NCI-H524 treated with DMSO at 0.1 percent for 48 hours (cell line): ENCODE measurements at regions not wholly inside any gene's neighbourhood (a gene's known extent, or its start where the extent isn't known, plus 50 kb on each side); places are given as distances from the start of the nearest gene placed in this dataset.
"Not testable (repeated sequence)": the region's sequence is repeated elsewhere in the genome, so short reads cannot be mapped to it uniquely, and the experiment has no call there.

Source experiments
- DNase-seq: peaks from one replicate; lab custom pipeline; 2025; lab: John Stamatoyannopoulos, UW

DNA sequence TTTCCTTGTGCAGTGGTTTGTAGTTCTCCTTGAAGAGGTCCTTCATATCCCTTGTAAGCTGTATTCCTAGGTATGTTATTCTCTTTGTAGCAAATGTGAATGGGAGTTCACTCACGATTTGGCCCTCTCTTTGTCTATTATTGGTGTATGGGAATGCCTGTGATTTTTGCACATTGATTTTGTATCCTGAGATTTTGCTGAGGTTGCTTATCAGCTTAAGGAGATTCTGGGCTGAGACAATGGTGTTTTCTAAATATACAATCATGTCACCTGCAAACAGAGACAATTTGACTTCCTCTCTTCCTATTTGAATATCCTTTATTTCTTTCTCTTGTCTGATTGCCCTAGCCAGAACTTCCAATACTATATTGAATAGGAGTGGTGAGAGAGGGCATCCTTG is 90.1 kb upstream of the ZBED5 start:
- DNase-seq: not testable (repeated sequence)

DNA sequence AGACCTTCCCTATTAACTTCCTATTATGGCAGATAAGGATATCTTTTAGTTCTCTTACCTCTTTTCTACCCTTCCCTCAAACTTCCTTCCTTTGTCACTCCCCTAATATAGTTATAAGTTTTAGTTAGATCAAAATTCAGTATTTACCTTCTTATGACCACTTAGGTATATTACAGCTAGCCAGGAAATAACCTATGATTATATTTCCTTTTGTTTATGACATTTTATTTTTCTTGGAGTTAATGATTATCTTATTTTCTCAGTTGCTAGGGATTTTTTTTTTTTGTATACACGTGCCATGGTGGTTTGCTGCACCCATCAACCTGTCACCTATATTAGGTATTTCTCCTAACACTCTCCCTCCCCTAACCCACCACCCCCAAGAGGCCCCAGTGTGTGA is 88.2 kb upstream of the ZBED5 start:
- no peak for DNase-seq

DNA sequence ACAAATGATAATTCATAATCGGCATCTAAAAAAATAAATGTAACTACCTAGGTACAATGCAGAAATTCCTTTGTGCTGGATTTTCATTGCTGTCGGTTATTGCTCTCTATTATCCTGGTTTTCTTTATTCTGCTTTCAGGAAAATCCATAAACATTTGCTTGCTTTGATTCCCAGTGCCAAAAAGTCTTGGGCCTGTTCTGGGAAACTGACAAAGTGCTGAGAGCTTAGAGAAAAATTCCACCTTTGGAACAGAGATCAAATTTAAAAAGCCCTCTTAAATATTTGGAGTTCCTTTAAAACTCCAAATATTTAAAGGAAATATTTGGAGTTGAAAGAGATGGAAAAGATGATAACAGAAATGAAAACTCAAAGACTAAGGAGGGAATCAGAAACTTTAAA is 87.3 kb upstream of the ZBED5 start:
- no peak for DNase-seq

DNA sequence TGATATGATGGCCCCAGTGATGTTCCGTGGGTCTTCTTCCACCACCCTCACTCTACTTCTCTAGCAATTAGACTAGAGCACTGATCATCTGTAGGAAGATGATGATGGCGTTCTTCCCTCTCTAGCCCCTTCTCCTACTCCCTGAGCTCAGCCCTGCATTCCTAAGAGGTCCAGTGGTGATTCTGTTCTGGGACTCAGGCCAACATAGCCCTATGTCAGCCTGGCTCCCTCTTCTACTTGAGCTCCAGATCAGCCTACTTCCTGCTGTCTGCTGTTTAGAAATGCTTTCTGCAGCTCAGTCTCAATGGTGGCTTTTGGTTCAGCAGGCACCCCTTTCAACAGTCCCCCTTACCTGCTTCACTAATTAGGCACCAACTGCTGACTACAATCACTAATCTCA is 86.1 kb upstream of the ZBED5 start:
- DNase-seq: peak; percentile 92

DNA sequence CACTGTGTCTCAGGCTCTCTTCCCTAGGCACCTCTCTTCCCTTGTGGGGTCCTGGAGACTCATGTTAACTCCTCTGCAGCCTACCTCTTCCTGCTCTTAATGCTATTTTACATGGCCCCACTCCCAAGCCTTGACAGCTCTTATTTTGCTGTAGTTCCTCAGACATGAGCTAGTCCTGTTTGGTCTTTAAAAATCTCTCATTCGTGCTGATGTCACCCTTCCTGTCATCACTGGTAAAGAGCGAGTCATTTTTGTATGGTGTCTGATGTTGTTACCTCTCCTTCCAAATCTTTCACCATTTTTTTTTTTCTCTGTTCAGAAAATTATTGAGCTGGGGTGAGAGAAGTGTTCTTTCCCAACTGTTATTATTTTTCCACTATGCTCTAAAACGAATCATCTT is 84.8 kb upstream of the ZBED5 start:
- no peak for DNase-seq

DNA sequence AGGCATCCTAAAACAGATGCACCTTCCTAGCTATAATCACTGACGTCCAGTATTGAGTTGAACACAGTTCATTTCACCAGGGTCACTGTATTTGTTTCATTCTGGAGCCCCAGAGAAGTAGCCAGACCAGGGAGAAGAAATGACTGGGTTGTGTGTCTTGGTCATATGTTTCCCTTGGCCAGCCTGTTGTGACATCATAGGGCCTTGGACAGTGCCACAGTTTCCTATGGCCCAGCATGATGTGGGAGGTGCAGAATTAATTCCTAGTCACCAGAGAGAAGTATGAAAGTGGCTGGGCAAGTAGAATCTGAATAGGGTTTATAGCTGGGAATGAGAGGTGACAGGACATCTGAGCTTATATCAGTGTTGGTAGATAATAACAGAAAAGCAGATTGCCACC is 84.0 kb upstream of the ZBED5 start:
- no peak for DNase-seq

DNA sequence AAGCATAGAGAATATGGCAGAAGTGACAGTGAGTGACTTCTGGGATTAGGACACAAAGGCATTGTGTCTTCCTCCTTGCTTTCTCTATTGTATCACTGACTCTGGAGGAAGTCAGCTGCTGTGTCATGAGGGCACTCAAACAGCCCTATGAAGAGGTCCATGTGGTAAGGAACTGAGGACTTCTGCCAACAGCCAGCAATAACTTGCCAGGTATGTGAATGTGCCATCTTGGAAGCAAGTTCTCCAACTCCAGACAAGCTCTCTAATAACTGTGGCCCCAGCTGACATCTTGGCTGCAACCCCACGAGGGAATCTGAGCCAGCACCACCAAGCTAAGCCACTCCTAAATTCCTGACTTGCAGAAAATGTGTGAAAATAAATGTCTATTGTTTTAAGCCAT is 83.6 kb upstream of the ZBED5 start:
- DNase-seq: no peak

DNA sequence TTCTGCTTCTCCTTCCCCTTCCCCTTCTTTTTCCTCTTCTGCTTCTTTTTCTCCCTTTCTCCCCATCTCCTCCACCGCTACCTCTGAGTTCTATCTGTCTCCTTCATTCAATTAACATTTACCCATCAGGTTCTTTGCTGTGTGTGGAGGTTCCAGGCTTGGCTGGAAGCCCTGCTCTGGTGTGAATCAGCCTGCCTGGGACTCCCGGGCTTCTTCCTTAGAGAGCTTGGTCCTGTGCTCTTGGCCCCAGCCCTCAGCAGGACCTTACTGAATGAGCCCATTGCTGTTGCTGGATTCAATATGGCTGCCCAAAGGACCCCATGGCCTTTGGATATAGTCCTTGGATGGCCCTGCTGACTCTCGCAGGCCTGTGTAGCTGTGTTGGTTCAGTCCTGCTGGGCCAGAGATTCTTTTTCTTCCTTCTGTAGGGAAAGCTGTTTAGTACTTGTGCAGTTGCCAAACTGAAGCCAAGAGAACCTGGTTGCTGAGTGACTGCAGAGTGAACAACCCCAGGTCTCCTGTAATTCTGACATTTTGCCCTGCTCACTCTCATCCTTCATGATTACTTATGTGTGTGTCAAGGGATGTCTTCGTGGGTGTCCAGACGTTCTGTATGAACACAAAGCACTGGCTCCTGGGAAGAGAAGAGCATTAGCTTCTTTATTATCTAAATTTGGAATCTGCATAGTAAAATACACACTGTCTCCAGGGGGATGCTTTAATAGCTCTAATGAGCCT is 81.0 kb upstream of the ZBED5 start:
- DNase-seq: no peak

DNA sequence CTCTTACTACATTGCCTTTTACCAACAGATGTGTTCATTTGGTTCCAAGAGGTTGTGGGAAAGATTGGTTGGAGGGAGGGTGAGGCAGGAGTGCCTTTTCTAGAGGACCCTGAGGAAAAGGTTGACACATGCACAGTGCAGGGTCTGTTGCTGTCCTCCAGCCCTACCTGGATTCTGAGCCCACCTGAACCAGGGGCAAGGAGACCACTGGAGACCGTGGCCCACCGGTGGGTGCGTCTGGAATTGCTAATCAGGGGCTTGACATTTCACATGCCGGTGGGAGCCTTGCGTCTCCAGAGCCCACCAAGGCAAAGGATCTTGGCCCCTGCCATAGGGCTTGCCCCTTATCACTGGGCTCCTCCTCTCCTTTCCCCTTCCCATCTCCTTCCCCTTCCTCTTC is 80.4 kb upstream of the ZBED5 start:
- no peak for DNase-seq

DNA sequence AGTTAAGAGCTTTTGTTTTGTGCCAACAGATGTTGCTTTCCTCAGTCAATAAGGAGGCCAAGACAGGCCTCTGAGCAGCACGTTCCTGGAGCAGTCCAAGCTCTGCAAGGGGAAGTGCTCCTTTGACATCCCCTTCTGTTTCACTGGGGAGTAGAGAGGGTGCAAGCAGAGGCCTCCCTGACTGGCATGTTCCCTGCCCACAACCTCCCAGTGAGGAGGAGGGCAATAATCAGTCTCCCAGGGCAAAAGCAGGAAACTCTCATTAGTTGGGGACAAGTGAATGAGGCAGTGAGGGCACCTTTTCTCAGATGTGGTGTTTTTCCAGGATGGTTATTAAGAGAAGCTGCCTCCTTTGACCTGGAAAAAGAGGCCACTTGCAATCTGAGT is 79.5 kb upstream of the ZBED5 start:
- DNase-seq: no peak

DNA sequence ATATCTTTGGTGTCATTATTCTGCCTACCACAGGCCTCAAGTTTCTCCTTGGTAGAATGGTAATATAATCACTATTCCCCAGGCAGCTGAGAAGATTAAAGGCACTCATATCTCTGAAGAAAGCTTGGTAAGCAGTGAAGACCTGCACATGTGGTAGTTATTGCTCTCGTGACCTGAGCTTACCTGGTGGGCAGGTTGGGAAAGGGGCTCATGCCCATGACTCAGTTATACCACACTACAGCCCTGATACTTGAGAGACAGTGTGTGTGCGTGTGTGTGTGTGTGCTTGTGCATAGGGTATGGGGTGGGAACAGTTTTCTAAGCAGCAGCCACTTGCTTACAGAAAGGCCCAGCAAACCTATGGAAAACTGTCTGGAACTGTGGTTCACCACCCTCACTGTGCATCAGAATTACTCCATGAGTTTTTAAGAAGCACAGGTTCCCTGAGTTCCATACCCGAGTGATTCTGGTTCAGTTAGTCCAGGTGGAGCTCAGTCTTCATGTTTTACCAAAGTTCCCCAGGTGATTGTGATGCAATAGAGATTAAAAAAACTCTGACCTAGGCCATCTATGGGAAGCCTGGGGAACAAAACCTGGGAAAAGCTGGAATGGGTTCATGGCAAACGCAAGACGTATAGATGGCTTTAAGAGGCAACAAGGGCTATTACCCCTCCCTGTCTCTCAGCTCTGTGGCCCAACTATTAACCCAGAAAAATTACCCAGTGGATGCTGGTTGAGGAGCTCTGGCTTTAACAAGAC is 79.0 kb upstream of the ZBED5 start:
- peak; percentile 44 for DNase-seq

DNA sequence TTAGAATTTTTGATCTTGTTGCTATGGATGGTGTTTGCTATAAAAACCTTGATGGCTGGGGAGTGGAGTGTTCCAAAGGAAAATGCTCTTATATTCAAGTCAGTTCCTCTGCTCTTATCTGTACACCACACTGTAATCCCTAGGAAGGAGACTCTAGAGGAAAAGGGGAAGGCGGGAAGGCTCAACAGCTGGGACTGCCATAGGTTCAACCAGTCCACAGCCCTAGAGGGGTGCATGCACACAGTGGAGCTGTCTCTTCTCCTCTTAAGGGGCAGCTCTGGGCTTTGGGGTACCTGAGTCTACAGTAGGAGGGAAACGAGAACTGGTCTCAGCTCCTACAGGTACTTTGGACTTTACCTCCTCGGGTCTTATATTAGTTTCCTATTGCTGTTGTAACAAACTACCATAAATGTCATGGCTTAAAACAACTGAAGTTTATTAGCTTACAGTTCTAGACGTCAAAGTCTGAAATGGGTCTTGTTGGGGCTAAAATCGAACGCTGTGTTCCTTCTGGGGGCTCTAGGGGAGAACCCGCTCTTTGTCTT is 77.2 kb upstream of the ZBED5 start:
- DNase-seq: no peak

DNA sequence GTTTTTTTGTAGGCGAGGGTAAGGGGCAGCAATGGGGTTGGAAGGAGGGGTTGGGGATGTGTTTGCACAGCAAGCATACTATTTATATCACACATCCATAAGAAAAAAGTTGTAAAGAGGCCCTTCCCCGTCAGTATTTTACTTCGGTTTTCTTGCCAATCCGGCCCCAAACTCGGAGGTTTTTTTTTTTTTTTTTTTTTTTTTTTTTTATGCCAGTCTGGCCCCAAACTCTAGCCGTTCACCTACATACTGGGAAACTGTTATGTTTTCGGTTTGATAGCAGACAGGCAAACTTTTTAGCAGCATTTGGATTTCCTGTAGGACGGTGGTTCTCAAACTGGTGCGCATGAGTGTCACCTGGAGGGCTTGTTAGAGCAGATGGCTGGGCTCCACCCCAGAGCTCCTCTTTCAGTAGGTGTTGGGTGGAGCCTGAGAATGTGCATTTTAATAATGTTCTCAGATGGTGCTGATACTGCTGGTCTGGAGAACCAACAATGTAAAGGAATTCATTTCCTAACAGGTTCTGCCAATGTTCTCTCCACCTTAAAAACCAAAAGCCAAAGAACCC is 76.5 kb upstream of the ZBED5 start:
- DNase-seq: no peak

DNA sequence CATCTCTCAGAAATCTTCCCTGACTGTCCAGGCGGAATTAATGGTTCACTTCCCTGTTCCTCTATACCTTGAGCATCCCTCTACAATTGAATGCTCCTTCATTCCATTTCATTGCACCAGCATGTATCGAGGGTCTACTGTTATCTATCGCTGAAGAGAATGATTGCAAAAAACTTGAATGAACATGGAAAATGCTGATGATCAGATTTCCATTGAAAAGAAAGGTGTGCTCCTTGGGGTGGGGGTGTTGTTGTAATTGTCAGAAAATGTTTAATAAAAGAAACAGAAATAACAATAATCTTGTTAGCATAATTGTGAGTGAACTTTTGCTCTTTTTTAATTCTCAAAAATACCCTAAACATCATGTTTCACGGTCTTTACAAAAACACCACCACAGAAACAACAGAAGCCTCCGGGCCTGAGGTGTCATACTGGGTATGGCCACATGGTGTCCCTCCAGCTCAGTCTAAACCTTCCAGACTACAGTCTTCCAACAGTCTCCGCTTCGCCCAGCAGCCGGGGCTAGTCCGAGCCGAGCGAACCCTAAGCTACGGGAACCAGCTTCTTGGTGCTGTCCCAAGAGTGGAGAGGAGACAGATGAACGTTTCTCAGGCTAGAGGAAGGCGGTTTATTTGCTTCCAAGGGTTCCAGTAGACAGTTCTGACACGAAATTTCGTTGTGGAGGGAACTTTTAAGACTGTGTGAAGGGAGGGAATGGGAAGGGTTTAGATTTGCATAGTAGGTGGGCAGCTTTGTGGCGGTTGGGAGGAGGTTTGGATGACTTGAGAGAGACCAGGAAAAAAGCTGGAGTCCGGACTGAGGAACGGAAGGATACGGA is 75.8 kb upstream of the ZBED5 start:
- DNase-seq: peak; percentile 66

DNA sequence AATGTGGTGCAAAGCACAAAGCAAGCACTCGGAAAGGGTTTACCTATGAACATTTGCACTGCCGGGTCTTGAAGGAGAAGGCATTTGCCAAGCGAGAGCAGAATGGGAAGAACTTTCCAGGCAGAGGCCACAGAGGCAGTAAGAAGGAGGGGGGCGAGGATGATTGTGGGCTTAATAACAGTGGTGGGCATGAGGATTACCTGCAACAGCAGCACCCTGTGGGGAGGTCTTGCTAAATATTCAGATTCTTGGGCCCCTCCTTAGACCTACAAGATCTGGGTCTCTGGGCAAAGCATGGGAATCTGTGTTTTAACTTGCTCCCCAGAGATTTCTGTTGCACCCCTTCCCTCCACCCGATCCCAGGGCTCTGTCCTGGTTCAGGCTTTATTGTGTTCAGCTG is 75.1 kb upstream of the ZBED5 start:
- no peak for DNase-seq

DNA sequence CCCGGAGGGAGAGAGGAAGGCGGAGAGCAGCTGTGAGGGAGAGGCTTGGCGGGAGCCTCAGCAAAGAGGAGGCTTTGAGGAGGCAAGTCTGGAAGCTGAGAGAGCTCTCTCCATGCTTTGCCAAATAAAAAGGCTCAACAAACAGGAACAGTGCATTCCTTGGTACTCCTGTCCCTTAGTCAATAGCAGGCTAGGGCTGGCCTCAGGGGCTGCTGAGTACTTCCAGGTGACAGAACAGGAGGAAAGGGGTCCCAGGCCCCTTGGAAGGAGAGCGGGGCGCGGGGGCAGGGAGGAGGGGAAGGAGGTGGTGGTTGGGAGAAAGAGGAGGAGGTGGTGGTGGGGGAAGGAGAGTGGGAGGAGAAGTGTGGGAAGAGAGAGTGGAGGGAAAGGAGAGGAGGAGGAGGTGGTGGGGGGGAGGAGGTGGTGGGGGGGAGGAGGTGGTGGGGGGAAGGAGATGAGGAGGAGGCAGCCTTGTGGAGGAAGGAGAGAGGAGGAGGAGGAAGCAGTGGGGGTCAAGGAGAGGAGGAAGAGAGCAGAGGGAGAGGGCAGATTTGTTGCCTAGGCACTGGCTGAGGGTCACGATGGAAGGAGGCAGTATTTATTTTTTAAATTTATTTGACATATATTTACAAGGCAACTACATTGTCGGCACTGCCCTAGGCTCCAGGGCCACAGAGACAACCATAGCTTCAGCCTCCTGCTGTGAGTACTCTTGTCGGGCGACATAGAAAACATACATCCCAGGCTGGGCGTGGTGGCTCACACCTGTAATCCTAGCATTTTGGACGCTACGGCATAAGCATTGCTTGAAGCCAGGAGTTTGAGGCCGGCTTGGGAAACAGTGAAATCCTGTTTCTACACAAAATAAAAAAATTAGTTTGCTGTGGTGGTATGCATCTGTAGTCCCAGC is 74.2 kb upstream of the ZBED5 start:
- DNase-seq: no peak

DNA sequence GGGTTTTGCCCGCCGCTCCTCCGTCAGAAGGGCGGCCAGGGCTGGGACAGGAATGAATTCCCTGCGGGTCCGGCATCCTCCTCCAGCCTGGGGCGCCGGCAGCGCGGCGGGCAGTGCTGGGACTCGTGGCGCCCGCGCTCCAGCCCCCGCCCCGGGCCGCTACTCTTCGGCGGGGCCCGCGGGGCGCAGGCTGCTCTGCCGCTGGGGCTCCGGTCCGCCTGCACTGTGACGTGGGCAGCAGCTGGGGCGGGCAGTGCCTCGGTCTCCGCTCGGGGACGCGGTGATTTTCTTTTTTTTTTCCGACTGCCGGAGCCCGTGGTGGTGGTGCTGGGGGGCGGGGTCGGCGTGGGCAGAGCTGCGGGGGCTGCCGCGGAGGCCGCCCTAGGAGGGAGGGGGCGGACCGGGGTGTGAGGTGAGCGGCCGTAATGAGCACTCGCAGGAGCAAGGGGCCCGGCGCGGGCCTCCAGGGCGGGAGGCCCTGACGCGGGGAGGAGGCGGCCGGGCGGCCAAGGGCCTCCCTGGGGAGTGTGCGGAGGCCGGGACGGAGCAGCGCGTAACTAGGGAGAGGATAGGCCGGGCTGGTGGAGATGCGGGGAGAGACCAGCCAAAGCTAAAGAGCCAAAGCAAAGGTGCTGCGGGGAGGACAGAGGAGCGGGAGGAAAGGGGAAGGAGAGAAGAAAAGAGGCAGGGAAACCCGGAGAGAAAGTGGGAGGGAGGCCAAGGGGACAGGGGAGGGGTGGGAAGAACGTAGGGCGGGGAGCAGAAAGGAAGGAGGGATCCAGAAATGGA is 73.3 kb upstream of the ZBED5 start:
- DNase-seq: no peak

DNA sequence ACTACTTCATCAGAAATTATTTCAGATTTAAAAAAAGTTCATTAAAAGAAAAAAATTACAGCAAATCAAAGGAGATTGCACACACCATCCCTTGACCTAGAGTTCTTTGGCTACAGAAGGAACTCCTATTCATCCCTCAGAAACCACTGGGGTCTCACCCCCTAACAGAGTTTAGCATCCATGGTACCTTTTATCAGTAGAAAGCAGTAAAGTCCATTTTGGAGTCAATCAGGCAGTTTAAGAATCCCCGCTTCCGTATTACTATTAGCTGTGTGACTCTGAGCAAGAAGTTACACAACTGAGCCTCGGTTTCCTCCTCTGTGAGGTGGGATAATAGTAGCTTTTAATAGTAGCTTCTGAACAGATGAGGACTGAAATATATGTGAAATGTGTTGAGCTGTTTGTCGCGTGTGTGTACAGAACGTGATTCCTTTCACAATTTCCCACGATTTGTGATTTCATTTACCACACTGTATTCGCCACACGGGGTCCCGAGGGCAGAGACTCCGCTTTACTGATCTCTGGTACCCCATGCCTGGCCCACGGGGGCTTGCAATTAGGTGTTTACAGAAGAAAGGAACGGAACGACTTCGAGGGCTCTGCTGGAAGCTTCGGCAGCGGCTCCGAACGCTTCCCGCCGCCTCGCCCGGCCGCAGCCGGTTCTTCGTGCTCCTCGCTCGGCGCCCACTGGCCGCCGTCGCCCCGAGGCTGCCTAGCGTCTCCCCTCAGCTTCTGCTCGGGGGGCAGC is 72.5 kb upstream of the ZBED5 start:
- no peak for DNase-seq

DNA sequence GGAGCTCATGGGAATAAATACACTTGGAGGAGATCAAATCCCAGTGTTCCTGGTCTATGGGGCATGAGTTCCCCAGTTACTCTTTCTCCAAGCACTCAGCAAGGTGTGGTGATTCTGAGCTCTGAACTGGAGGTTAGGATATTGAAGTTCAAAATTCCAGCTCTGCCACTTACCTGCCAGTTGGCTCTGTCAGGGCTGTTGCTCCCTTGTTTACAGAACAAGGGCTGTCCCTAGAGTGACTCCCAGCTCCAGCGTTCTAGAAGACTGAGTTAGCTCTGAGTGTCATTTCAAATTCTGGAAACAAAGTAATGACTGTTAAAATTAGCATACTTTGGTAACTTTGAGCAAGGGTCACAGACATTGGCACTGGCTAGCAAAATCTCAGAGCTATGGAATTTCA is 69.7 kb upstream of the ZBED5 start:
- DNase-seq: no peak

DNA sequence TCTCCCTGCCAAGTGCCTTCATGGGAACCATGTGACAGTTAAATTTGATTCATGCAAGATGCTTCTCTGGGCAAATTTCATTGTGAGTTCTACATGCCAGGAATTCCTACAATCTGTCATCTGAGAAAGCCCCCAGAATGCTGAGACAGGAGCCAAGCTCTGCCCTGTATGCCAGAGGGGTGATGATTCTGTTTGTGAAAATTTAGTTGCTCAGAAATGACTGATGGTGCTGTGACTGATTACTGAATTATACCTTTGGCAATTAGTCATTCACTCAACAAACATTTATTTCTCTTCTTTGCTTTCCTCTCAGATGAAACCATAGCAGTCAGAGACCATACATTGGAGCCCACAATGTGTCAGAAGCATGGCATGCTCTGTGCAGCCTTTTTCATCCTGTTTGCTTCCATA is 69.0 kb upstream of the ZBED5 start:
- no peak for DNase-seq
